ENCODE measurements at regions not wholly inside any gene's neighbourhood (a gene's known extent, or its start where the extent isn't known, plus 50 kb on each side); places are given as distances from the start of the nearest gene placed in this dataset.

DNA sequence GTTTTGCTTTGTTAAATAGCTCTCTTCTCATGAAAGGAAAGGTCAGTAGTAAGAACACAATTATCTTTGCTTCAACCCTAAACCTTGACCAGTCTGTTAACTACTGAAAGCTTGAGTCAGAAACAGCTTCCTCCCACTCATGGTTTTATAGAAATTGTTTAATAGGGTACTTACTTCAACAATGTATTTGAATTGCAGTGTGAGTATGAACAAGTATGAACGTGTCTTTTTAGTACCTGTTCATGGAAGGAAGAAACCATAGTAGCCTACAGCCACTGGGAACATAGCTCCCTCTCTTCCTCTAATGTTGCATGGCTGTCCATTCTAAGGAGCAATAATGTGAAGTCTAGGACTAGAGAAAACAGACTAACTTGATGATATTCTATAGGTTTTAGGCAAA is 311.0 kb downstream of the MCTP2 start:
- TF ChIP-seq EZH2 (IDR thresholded peaks at IDR 0.05; ENCODE audit: low read depth, unreplicated experiment) = no peak
- TF ChIP-seq, protein P1, sequence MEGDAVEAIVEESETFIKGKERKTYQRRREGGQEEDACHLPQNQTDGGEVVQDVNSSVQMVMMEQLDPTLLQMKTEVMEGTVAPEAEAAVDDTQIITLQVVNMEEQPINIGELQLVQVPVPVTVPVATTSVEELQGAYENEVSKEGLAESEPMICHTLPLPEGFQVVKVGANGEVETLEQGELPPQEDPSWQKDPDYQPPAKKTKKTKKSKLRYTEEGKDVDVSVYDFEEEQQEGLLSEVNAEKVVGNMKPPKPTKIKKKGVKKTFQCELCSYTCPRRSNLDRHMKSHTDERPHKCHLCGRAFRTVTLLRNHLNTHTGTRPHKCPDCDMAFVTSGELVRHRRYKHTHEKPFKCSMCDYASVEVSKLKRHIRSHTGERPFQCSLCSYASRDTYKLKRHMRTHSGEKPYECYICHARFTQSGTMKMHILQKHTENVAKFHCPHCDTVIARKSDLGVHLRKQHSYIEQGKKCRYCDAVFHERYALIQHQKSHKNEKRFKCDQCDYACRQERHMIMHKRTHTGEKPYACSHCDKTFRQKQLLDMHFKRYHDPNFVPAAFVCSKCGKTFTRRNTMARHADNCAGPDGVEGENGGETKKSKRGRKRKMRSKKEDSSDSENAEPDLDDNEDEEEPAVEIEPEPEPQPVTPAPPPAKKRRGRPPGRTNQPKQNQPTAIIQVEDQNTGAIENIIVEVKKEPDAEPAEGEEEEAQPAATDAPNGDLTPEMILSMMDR (conservative IDR thresholded peaks at IDR 0.05; ENCODE audit: low read depth in 2 of 2) = no peak
- TF ChIP-seq REST (IDR thresholded peaks at IDR 0.05; ENCODE audit: unreplicated experiment) = no peak
- TF ChIP-seq EZH2phosphoT487 (IDR thresholded peaks at IDR 0.05; ENCODE audit: unreplicated experiment) = no peak
- TF ChIP-seq POLR2AphosphoS5 (IDR thresholded peaks at IDR 0.05; ENCODE audit: low read depth) = no peak
- TF ChIP-seq JUNB (IDR thresholded peaks at IDR 0.05; ENCODE audit: unreplicated experiment) = no peak
